PFSK-1 (cell line): ENCODE measurements at regions not wholly inside any gene's neighbourhood (a gene's known extent, or its start where the extent isn't known, plus 50 kb on each side); places are given as distances from the start of the nearest gene placed in this dataset.

Experiments
- FOXP2 ChIP-seq: optimal IDR thresholded peaks from 2 replicates; pipeline ENCODE3; 2011; ENCODE audit warnings: borderline replicate concordance, control low read depth, inconsistent platforms; ENCODE audit not compliant: insufficient read depth; ENCODE audit errors: extremely low read length, extremely low read depth
- POLR2AphosphoS5 ChIP-seq: IDR thresholded peaks from 2 replicates; pipeline ENCODE4 v1.6.1; 2012; ENCODE audit warnings: low read depth, mild to moderate bottlenecking, control low read depth, low read length, moderate library complexity
- REST ChIP-seq, 2 experiments: IDR thresholded peaks; 2 replicates each; pipeline versions ENCODE4 v1.6.1 to v1.8.0; 2011 to 2012; ENCODE audit warnings: low read depth in 2 of 2, low read length in 2 of 2, control low read depth in 1 of 2, inconsistent platforms in 1 of 2, mild to moderate bottlenecking in 1 of 2, moderate library complexity in 1 of 2; ENCODE audit not compliant: insufficient read depth in 1 of 2
- SIN3A ChIP-seq: IDR thresholded peaks from 2 replicates; pipeline ENCODE4 v1.6.1; 2012; ENCODE audit warnings: mild to moderate bottlenecking, low read length, moderate library complexity, borderline replicate concordance; ENCODE audit not compliant: insufficient read depth
- TAF1 ChIP-seq: IDR thresholded peaks from 2 replicates; pipeline ENCODE4 v1.6.1; 2012; ENCODE audit warnings: low read length, control low read depth, borderline replicate concordance; ENCODE audit not compliant: insufficient read depth

GRCh38 chr9:108636013-108636412 lies 219.8 kb downstream of the ACTL7B start:
- TF ChIP-seq TAF1 (no peak), POLR2AphosphoS5 (no peak), FOXP2 (no peak), SIN3A (no peak), REST (IDR thresholded peaks at IDR 0.05; ENCODE audit: insufficient read depth in 1 of 2, low read depth in 2 of 2, low read length in 2 of 2) (no peak)

- TF ChIP-seq REST (IDR thresholded peaks at IDR 0.05; ENCODE audit: insufficient read depth in 1 of 2, low read depth in 2 of 2, low read length in 2 of 2), result no peak
- no peak for TF ChIP-seq POLR2AphosphoS5
- no peak for TF ChIP-seq SIN3A
- no peak for TF ChIP-seq TAF1
- no peak for TF ChIP-seq FOXP2
These were observed 220.9 kb downstream of the ACTL7B start for GRCh38 chr9:108634672-108635462.

DNA sequence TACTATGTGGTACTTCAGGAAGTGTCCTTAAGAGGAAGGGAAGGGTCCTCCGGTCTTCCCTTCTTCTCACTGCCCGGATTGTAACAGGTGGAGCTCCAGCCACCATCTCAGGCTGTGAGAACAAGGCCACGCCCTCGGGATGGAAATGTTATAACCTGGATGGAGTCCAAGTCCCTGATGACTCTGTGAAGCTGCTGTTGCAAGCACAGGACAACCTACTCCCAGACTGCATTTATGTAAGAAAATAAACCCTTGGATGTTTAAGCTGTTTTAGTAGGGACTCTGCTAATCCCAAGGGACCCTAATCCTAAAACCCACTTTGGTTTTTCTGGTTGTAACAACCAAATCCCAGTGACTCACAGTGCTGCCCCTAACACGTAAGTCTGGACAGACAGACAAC lies 221.6 kb downstream of the ACTL7B start:
- TF ChIP-seq FOXP2 (no peak), TAF1 (no peak), POLR2AphosphoS5 (no peak), REST (IDR thresholded peaks at IDR 0.05; ENCODE audit: insufficient read depth in 1 of 2, low read depth in 2 of 2, low read length in 2 of 2) (no peak), SIN3A (no peak)

DNA sequence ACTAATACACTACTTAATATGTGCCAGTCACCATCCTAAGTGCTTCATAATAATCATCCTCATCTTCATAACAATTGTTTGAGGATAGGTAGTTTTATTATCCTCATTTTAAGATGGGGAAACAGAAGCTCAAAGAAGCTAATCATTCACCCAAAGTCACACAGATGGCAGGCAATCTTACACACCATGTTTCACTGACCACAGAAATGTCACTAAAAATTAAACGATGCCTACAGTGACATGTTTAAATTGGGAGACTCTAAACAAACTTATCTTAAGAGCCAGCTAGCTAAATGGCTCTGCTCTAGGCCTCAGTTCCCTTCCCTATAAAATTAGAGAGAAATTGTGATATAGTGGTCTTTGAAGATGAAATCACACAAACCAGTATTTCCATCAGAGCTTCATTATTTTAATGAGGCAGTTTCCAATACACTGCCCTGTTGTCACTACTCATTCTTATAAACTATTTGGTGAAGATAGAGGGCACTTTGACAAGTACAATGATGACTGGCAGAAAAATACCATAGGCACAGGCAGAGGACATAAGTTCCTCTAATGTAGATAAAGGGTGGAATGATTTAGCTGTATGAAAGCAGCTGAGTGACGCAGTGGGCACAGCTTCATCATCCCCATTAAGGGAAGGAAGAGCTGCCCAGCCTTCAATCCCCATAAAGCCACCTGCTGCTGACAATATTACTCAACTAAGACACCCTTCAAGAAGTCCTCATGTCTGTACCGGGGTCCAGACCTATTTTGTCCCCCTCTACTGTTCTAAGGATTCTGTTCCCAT lies 224.1 kb downstream of the ACTL7B start:
- TF ChIP-seq SIN3A (no peak), POLR2AphosphoS5 (no peak), FOXP2 (no peak)

GRCh38 chr9:108628316-108628715 lies 227.5 kb downstream of the ACTL7B start:
- no peak for TF ChIP-seq POLR2AphosphoS5
- no peak for TF ChIP-seq REST (IDR thresholded peaks at IDR 0.05; ENCODE audit: insufficient read depth in 1 of 2, low read depth in 2 of 2, low read length in 2 of 2)
- no peak for TF ChIP-seq FOXP2
- TF ChIP-seq SIN3A, result no peak
- no peak for TF ChIP-seq TAF1
